MCF 10A (cell line): ENCODE measurements at regions not wholly inside any gene's neighbourhood (a gene's known extent, or its start where the extent isn't known, plus 50 kb on each side); places are given as distances from the start of the nearest gene placed in this dataset.

Experiments
- BruUV-seq: library from RNA; stranded (reverse); fragments of 400-500 nt; replicated peaks from 2 replicates; lab custom pipeline; 2021; lab: Mats Ljungman, UMichigan
- CTCF ChIA-PET: fragments of 300-600 bp; sonication (Branson Sonifier 250); formaldehyde crosslinking; extraction: SDS; loops from one replicate; lab custom pipeline; 2021; ENCODE audit warnings: antibody characterized with exemption, inconsistent platforms; lab: Yijun Ruan, JAX
- POLR2A ChIA-PET: fragments of 300-600, 350-650 bp; sonication (Branson Sonifier 250); formaldehyde crosslinking; extraction: SDS; loops from one replicate; lab custom pipeline; 2020; ENCODE audit warnings: antibody characterized with exemption, inconsistent platforms; lab: Yijun Ruan, JAX
- DNase-seq: peaks from one replicate; pipeline ENCODE4 v3.0.0-alpha.2; 2018; ENCODE audit not compliant: unreplicated experiment
- H3K27ac Mint-ChIP-seq: one replicate; pipeline ENCODE4 v1.8.0; 2022; ENCODE audit warnings: mild to moderate bottlenecking, low read depth, mixed read lengths; ENCODE audit not compliant: unreplicated experiment
- H3K27me3 Mint-ChIP-seq: one replicate; pipeline ENCODE4 v1.8.0; 2022; ENCODE audit warnings: mixed read lengths; ENCODE audit not compliant: insufficient read depth, unreplicated experiment
- H3K36me3 Mint-ChIP-seq: one replicate; pipeline ENCODE4 v1.8.0; 2022; ENCODE audit warnings: mild to moderate bottlenecking, moderate library complexity, mixed read lengths; ENCODE audit not compliant: insufficient read depth, unreplicated experiment
- H3K4me1 Mint-ChIP-seq: one replicate; pipeline ENCODE4 v1.8.0; 2022; ENCODE audit warnings: mixed read lengths; ENCODE audit not compliant: insufficient read depth, unreplicated experiment
- H3K4me3 Mint-ChIP-seq: one replicate; pipeline ENCODE4 v1.8.0; 2022; ENCODE audit warnings: mild to moderate bottlenecking, moderate library complexity, mixed read lengths; ENCODE audit not compliant: unreplicated experiment
- H3K9me3 Mint-ChIP-seq: one replicate; pipeline ENCODE4 v1.8.0; 2022; ENCODE audit warnings: mixed read lengths; ENCODE audit not compliant: unreplicated experiment
- CTCF ChIP-seq: fragments of 200-600 bp; IDR thresholded peaks from one replicate; pipeline ENCODE4 v1.8.0; 2022; ENCODE audit warnings: antibody characterized with exemption, mild to moderate bottlenecking; ENCODE audit not compliant: unreplicated experiment
- intact Hi-C: fragments of 100-400 bp; cut with micrococcal nuclease; formaldehyde crosslinking; loops from 2 replicates; pipeline ENCODE4 v1.14.1; 2022

- no peaks in the 10 kb centered on the region for H3K36me3 Mint-ChIP-seq
- no peak overlapping the region for H3K27ac Mint-ChIP-seq
- intact Hi-C loops: no loop called here
- CTCF ChIA-PET: interaction anchor here (0.7 to 2.9 kb wide), 2 partner anchors 91 to 166 kb away, joined by 3 to 12 read pairs; no protein-coding TSS in a partner anchor
- BruUV-seq: no TSS peak
- H3K27me3 Mint-ChIP-seq: peaks cover 19% of the 10 kb centered on the region
- POLR2A ChIA-PET: no interaction called here
- no peak for DNase-seq
- TF ChIP-seq CTCF: no peak
- no peak overlapping the region for H3K4me3 Mint-ChIP-seq
- no peaks in the 10 kb centered on the region for H3K4me1 Mint-ChIP-seq
- no peaks in the 10 kb centered on the region for H3K9me3 Mint-ChIP-seq
Observed at GRCh38 chr12:13368971-13369370, 172.4 kb downstream of the EMP1 start.

GRCh38 chr12:13368431-13368830 is 171.9 kb downstream of the EMP1 start:
- intact Hi-C loops: no loop called here
- no peak for DNase-seq
- H3K4me1 Mint-ChIP-seq: no peaks in the 10 kb centered on the region
- peaks cover 19% of the 10 kb centered on the region for H3K27me3 Mint-ChIP-seq
- H3K36me3 Mint-ChIP-seq: no peaks in the 10 kb centered on the region
- POLR2A ChIA-PET: no interaction called here
- no peak overlapping the region for H3K4me3 Mint-ChIP-seq
- no peak overlapping the region for H3K27ac Mint-ChIP-seq
- CTCF ChIA-PET: interaction anchor here (0.6 kb wide), 2 partner anchors 18 to 530 kb away, joined by 3 read pairs; no protein-coding TSS in a partner anchor
- BruUV-seq: no TSS peak
- no peak for TF ChIP-seq CTCF
- H3K9me3 Mint-ChIP-seq: no peaks in the 10 kb centered on the region

GRCh38 chr12:13367973-13368372 is 171.4 kb downstream of the EMP1 start:
- no peak for DNase-seq
- POLR2A ChIA-PET: no interaction called here
- CTCF ChIA-PET: interaction anchor here (0.6 kb wide), 2 partner anchors 18 to 531 kb away, joined by 3 read pairs; no protein-coding TSS in a partner anchor
- Mint-ChIP-seq H3K9me3 (no peaks in the 10 kb centered on the region), H3K4me3 (no peak overlapping the region), H3K27me3 (peaks cover 19% of the 10 kb centered on the region), H3K27ac (no peak overlapping the region), H3K4me1 (no peaks in the 10 kb centered on the region), H3K36me3 (no peaks in the 10 kb centered on the region)
- no TSS peak for BruUV-seq
- no peak for TF ChIP-seq CTCF
- intact Hi-C loops: no loop called here

GRCh38 chr12:13365748-13366366 is 169.3 kb downstream of the EMP1 start:
- Mint-ChIP-seq H3K4me3 (no peak overlapping the region), H3K4me1 (peaks cover 5% of the 10 kb centered on the region), H3K27me3 (peaks cover 22% of the 10 kb centered on the region), H3K27ac (no peak overlapping the region), H3K36me3 (no peaks in the 10 kb centered on the region), H3K9me3 (no peaks in the 10 kb centered on the region)
- no TSS peak for BruUV-seq
- intact Hi-C loops: no loop called here
- DNase-seq: no peak
- POLR2A ChIA-PET: no interaction called here
- TF ChIP-seq CTCF: no peak
- CTCF ChIA-PET: interaction anchor here (1.0 kb wide), 1 partner anchor 294 kb away, joined by 3 read pairs; no protein-coding TSS in a partner anchor
